Activated T-helper 17 cell treated with anti-CD3 and anti-CD28 coated beads, Interleukin-2, amount 50 U/mL, for 72 hours (primary cell): ENCODE measurements at regions not wholly inside any gene's neighbourhood (a gene's known extent, or its start where the extent isn't known, plus 50 kb on each side); places are given as distances from the start of the nearest gene placed in this dataset.
A peak's percentile ranks its signal among the peaks of the same experiment; 100 is the strongest.

Source experiments
- ATAC-seq: fragments of 150-1000 bp; cut with Tn5 transposase; replicated peaks from 2 replicates; pipeline ENCODE4 v1.10.0; 2021; ENCODE audit warnings: mild to moderate bottlenecking, moderate library complexity
- H3K27ac Mint-ChIP-seq: one replicate; pipeline ENCODE4 v1.8.0; 2022; ENCODE audit warnings: mixed read lengths
- H3K27me3 Mint-ChIP-seq: one replicate; pipeline ENCODE4 v1.8.0; 2022; ENCODE audit warnings: mixed read lengths
- H3K36me3 Mint-ChIP-seq: one replicate; pipeline ENCODE4 v1.8.0; 2022; ENCODE audit warnings: low read depth, mild to moderate bottlenecking, mixed read lengths
- H3K4me1 Mint-ChIP-seq: one replicate; pipeline ENCODE4 v1.8.0; 2022; ENCODE audit warnings: mixed read lengths
- H3K4me3 Mint-ChIP-seq: one replicate; pipeline ENCODE4 v1.8.0; 2022; ENCODE audit warnings: mild to moderate bottlenecking, mixed read lengths
- H3K9me3 Mint-ChIP-seq: one replicate; pipeline ENCODE4 v1.8.0; 2022; ENCODE audit warnings: mixed read lengths

- H3K9me3 Mint-ChIP-seq, result no peaks in the 10 kb centered on the region
- peaks cover 5% of the 10 kb centered on the region for H3K4me1 Mint-ChIP-seq
- H3K27ac Mint-ChIP-seq, result no peak overlapping the region
- H3K4me3 Mint-ChIP-seq, result no peak overlapping the region
- peaks cover 10% of the 10 kb centered on the region for H3K27me3 Mint-ChIP-seq
- ATAC-seq, result no peak
- no peaks in the 10 kb centered on the region for H3K36me3 Mint-ChIP-seq
These were observed 86.7 kb upstream of the C1QTNF7 start for GRCh38 chr4:15340902-15341732.

GRCh38 chr4:15341733-15342300 lies 86.0 kb upstream of the C1QTNF7 start:
- Mint-ChIP-seq H3K9me3 (no peaks in the 10 kb centered on the region), H3K27me3 (peaks cover 10% of the 10 kb centered on the region), H3K36me3 (no peaks in the 10 kb centered on the region), H3K4me3 (no peak overlapping the region), H3K4me1 (peaks cover 3% of the 10 kb centered on the region), H3K27ac (no peak overlapping the region)
- no peak for ATAC-seq

GRCh38 chr4:15343000-15343399 lies 84.8 kb upstream of the C1QTNF7 start:
- Mint-ChIP-seq H3K36me3 (no peaks in the 10 kb centered on the region), H3K4me3 (no peak overlapping the region), H3K27me3 (peaks cover 7% of the 10 kb centered on the region), H3K27ac (no peak overlapping the region), H3K9me3 (no peaks in the 10 kb centered on the region), H3K4me1 (no peaks in the 10 kb centered on the region)
- no peak for ATAC-seq

- Mint-ChIP-seq H3K4me3 (no peak overlapping the region), H3K27ac (no peak overlapping the region), H3K9me3 (no peaks in the 10 kb centered on the region), H3K4me1 (no peaks in the 10 kb centered on the region), H3K27me3 (peaks cover 7% of the 10 kb centered on the region), H3K36me3 (no peaks in the 10 kb centered on the region)
- ATAC-seq, result no peak
These were observed 84.3 kb upstream of the C1QTNF7 start for GRCh38 chr4:15343581-15343980.

- no peak overlapping the region for H3K27ac Mint-ChIP-seq
- no peaks in the 10 kb centered on the region for H3K4me1 Mint-ChIP-seq
- no peaks in the 10 kb centered on the region for H3K9me3 Mint-ChIP-seq
- H3K36me3 Mint-ChIP-seq, result no peaks in the 10 kb centered on the region
- H3K27me3 Mint-ChIP-seq, result peaks cover 8% of the 10 kb centered on the region
- no peak for ATAC-seq
- H3K4me3 Mint-ChIP-seq, result no peak overlapping the region
These were observed 83.8 kb upstream of the C1QTNF7 start for GRCh38 chr4:15344041-15344440.

GRCh38 chr4:15345134-15345533 lies 82.7 kb upstream of the C1QTNF7 start:
- Mint-ChIP-seq H3K4me3 (no peak overlapping the region), H3K27me3 (peaks cover 11% of the 10 kb centered on the region), H3K36me3 (no peaks in the 10 kb centered on the region), H3K27ac (no peak overlapping the region), H3K9me3 (no peaks in the 10 kb centered on the region), H3K4me1 (no peaks in the 10 kb centered on the region)
- no peak for ATAC-seq

GRCh38 chr4:15348236-15348635 lies 79.6 kb upstream of the C1QTNF7 start:
- peaks cover 14% of the 10 kb centered on the region for H3K27me3 Mint-ChIP-seq
- no peaks in the 10 kb centered on the region for H3K4me1 Mint-ChIP-seq
- ATAC-seq, result no peak
- no peaks in the 10 kb centered on the region for H3K36me3 Mint-ChIP-seq
- H3K9me3 Mint-ChIP-seq, result no peaks in the 10 kb centered on the region
- no peak overlapping the region for H3K4me3 Mint-ChIP-seq
- H3K27ac Mint-ChIP-seq, result no peak overlapping the region

- no peaks in the 10 kb centered on the region for H3K4me1 Mint-ChIP-seq
These were observed 79.1 kb upstream of the C1QTNF7 start for GRCh38 chr4:15348695-15349094.

GRCh38 chr4:15349531-15349935 lies 78.3 kb upstream of the C1QTNF7 start:
- no peak for ATAC-seq
- H3K36me3 Mint-ChIP-seq, result no peaks in the 10 kb centered on the region

More at GRCh38 chr4:15348695-15349094, 79.1 kb upstream of the C1QTNF7 start:
- Mint-ChIP-seq H3K4me3 (no peak overlapping the region), H3K27me3 (peaks cover 13% of the 10 kb centered on the region), H3K27ac (no peak overlapping the region), H3K9me3 (no peaks in the 10 kb centered on the region), H3K36me3 (no peaks in the 10 kb centered on the region)
- ATAC-seq, result no peak

GRCh38 chr4:15349965-15350364 lies 77.9 kb upstream of the C1QTNF7 start:
- Mint-ChIP-seq H3K27me3 (peaks cover 9% of the 10 kb centered on the region), H3K4me3 (no peak overlapping the region), H3K27ac (no peak overlapping the region), H3K9me3 (no peaks in the 10 kb centered on the region), H3K4me1 (no peaks in the 10 kb centered on the region), H3K36me3 (no peaks in the 10 kb centered on the region)
- no peak for ATAC-seq

More at GRCh38 chr4:15349531-15349935, 78.3 kb upstream of the C1QTNF7 start:
- Mint-ChIP-seq H3K9me3 (no peaks in the 10 kb centered on the region), H3K27me3 (peaks cover 9% of the 10 kb centered on the region), H3K27ac (no peak overlapping the region), H3K4me3 (no peak overlapping the region), H3K4me1 (no peaks in the 10 kb centered on the region)

GRCh38 chr4:15352524-15352923 lies 75.3 kb upstream of the C1QTNF7 start:
- no peak overlapping the region for H3K4me3 Mint-ChIP-seq
- peak; percentile 12 for ATAC-seq
- H3K27ac Mint-ChIP-seq, result no peak overlapping the region
- H3K27me3 Mint-ChIP-seq, result peaks cover 9% of the 10 kb centered on the region
- H3K4me1 Mint-ChIP-seq, result no peaks in the 10 kb centered on the region
- no peaks in the 10 kb centered on the region for H3K36me3 Mint-ChIP-seq
- no peaks in the 10 kb centered on the region for H3K9me3 Mint-ChIP-seq

- Mint-ChIP-seq H3K9me3 (no peaks in the 10 kb centered on the region), H3K36me3 (no peaks in the 10 kb centered on the region), H3K4me1 (no peaks in the 10 kb centered on the region), H3K27ac (no peak overlapping the region), H3K4me3 (no peak overlapping the region), H3K27me3 (peaks cover 9% of the 10 kb centered on the region)
- no peak for ATAC-seq
These were observed 74.6 kb upstream of the C1QTNF7 start for GRCh38 chr4:15353207-15353606.

- no peaks in the 10 kb centered on the region for H3K36me3 Mint-ChIP-seq
- H3K4me3 Mint-ChIP-seq, result no peak overlapping the region
- peaks cover 5% of the 10 kb centered on the region for H3K27me3 Mint-ChIP-seq
- H3K9me3 Mint-ChIP-seq, result no peaks in the 10 kb centered on the region
- no peak for ATAC-seq
- no peaks in the 10 kb centered on the region for H3K4me1 Mint-ChIP-seq
- H3K27ac Mint-ChIP-seq, result no peak overlapping the region
These were observed 73.2 kb upstream of the C1QTNF7 start for GRCh38 chr4:15354371-15355297.

- Mint-ChIP-seq H3K36me3 (no peaks in the 10 kb centered on the region), H3K4me1 (no peaks in the 10 kb centered on the region), H3K4me3 (no peak overlapping the region), H3K27ac (no peak overlapping the region), H3K27me3 (no peaks in the 10 kb centered on the region), H3K9me3 (no peaks in the 10 kb centered on the region)
- no peak for ATAC-seq
These were observed 66.3 kb upstream of the C1QTNF7 start for GRCh38 chr4:15361529-15361928.
